RWPE2 (cell line): ENCODE measurements at regions not wholly inside any gene's neighbourhood (a gene's known extent, or its start where the extent isn't known, plus 50 kb on each side); places are given as distances from the start of the nearest gene placed in this dataset.

ENCODE experiments used
- ATAC-seq: fragments of 200-7000 bp; cut with Tn5 transposase; 3 replicates; pipeline ENCODE4 v1.9.1; 2021; ENCODE audit warnings: low read depth
- DNase-seq: peaks from one replicate; pipeline ENCODE4 v3.0.0-alpha.2; 2020; ENCODE audit warnings: low spot score
- H3K27ac ChIP-seq: fragments of 450-650 bp; 2 replicates; pipeline ENCODE4 v1.5.1; 2017; ENCODE audit warnings: mild to moderate bottlenecking; ENCODE audit not compliant: poor library complexity, severe bottlenecking
- H3K27me3 ChIP-seq: fragments of 250-450 bp; sonication (Bioruptor Pico); 2 replicates; pipeline ENCODE4 v1.5.1; 2021; ENCODE audit warnings: mild to moderate bottlenecking, moderate library complexity; ENCODE audit not compliant: insufficient read depth, poor library complexity, severe bottlenecking
- H3K36me3 ChIP-seq: fragments of 250-450 bp; sonication (Bioruptor Pico); 2 replicates; pipeline ENCODE4 v1.5.1; 2020; ENCODE audit warnings: low read depth, mild to moderate bottlenecking, moderate library complexity
- H3K4me1 ChIP-seq: fragments of 250-450 bp; sonication (Bioruptor Pico); 2 replicates; pipeline ENCODE4 v1.5.1; 2021; ENCODE audit warnings: mild to moderate bottlenecking, moderate library complexity; ENCODE audit not compliant: insufficient read depth, poor library complexity, severe bottlenecking
- H3K4me3 ChIP-seq: fragments of 250-450 bp; sonication (Bioruptor Pico); 2 replicates; pipeline ENCODE4 v1.5.1; 2021; ENCODE audit warnings: mild to moderate bottlenecking, moderate library complexity; ENCODE audit not compliant: severe bottlenecking
- H3K9me3 ChIP-seq: fragments of 250-450 bp; sonication (Bioruptor Pico); 2 replicates; pipeline ENCODE4 v1.5.1; 2021; ENCODE audit warnings: mild to moderate bottlenecking, moderate library complexity; ENCODE audit not compliant: severe bottlenecking
- TF ChIP-seq, protein P1 (sequence below): fragments of 450-650 bp; IDR thresholded peaks from one replicate; pipeline ENCODE4 v1.5.1; 2017; ENCODE audit warnings: mild to moderate bottlenecking, moderate library complexity; ENCODE audit not compliant: poor library complexity, severe bottlenecking

DNA sequence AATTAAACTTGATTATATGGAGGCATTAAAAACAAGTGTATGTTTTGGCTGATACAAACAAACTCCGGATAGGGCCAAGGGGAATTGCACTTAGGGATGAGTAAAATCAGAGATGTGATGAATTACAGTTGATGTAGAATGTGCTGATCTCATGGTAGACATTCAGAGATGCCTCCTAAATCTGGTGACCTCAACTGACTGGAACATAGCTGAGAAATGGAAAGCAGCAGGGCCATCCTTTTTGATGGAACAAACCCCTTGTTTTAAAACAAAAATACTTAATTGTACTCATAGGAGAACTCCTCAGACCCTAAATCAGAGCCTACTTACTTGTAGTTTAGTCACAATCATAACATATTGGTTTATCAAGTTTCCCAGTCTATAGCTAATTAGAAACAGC lies 122.8 kb downstream of the C12orf75 start:
- peaks cover 5% of the 10 kb centered on the region for H3K4me1 ChIP-seq
- no peaks in the 10 kb centered on the region for H3K36me3 ChIP-seq
- TF ChIP-seq, protein P1, sequence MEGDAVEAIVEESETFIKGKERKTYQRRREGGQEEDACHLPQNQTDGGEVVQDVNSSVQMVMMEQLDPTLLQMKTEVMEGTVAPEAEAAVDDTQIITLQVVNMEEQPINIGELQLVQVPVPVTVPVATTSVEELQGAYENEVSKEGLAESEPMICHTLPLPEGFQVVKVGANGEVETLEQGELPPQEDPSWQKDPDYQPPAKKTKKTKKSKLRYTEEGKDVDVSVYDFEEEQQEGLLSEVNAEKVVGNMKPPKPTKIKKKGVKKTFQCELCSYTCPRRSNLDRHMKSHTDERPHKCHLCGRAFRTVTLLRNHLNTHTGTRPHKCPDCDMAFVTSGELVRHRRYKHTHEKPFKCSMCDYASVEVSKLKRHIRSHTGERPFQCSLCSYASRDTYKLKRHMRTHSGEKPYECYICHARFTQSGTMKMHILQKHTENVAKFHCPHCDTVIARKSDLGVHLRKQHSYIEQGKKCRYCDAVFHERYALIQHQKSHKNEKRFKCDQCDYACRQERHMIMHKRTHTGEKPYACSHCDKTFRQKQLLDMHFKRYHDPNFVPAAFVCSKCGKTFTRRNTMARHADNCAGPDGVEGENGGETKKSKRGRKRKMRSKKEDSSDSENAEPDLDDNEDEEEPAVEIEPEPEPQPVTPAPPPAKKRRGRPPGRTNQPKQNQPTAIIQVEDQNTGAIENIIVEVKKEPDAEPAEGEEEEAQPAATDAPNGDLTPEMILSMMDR: no peak
- no peak for DNase-seq
- H3K27me3 ChIP-seq: no peaks in the 10 kb centered on the region
- no peaks in the 10 kb centered on the region for H3K9me3 ChIP-seq
- no peak overlapping the region for H3K4me3 ChIP-seq
- no peak for ATAC-seq
- H3K27ac ChIP-seq: no peak overlapping the region

DNA sequence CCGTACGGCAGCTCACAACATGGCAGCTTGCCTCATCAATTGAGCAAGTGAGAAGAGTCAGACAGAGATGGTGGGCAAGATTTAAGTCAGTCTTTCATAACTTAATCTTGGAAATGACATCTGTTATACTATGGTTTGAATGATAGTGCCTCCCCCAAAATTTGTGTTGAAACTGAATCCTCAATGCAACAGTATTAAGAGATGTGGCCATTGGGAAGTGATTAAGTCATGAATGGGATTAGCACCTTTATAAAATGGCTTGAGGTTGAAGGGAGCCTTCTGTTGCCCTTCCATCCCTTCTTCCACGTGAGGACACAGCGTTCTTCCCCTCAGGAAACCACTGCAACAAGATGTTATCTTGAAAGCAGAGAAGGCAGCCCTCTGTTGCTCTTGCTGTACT lies 124.2 kb downstream of the C12orf75 start:
- DNase-seq (no peak), ATAC-seq (no peak)
- Histone ChIP-seq H3K27ac (peak overlapping the region; percentile 16), H3K4me3 (no peak overlapping the region), H3K36me3 (no peaks in the 10 kb centered on the region), H3K9me3 (no peaks in the 10 kb centered on the region), H3K27me3 (no peaks in the 10 kb centered on the region), H3K4me1 (peaks cover 5% of the 10 kb centered on the region)
- TF ChIP-seq, protein P1: no peak

DNA sequence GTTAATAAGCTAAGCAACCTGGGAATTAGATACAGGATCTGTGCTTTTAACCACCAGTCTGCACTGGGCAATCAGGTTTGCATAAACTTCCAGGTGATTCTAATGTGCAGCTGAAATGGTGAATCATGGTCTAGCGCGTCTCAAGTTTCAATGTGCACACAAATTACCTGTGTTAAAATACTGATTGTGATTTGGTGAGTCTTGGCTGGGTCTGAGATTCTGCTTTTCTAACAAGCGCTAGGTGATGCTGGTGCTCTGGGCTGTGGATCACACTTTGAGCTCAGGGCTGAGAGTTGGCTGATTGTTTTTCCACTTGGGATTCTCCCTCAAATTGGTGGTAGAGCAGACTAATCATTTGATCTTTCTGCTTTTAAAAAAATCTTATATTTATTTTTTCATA lies 124.8 kb downstream of the C12orf75 start:
- H3K36me3 ChIP-seq: no peaks in the 10 kb centered on the region
- H3K9me3 ChIP-seq: no peaks in the 10 kb centered on the region
- H3K4me1 ChIP-seq: peaks cover 5% of the 10 kb centered on the region
- H3K27me3 ChIP-seq: no peaks in the 10 kb centered on the region
- peak overlapping the region; percentile 16 for H3K27ac ChIP-seq
- no peak overlapping the region for H3K4me3 ChIP-seq
- TF ChIP-seq, protein P1: peak; percentile 74
- ATAC-seq (peak; percentile 98), DNase-seq (no peak)

DNA sequence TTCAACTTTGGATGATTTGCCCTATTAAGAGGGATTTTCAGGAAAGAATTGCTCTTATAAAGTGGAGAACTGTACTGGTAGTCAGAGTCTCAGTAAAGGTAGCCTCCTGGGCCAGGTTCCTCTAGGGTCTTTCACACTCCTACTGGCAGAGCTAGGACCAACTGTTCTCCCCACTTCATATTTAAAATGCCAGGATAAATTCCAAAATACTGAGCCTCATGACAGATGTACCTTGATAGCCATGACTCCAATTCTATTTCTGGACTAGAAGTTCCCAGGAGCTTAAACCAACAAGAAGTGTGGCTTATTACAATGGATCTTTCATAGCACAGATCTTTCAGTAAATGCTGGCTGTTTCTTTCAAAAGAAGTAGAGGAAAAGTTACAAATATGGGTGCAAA lies 126.5 kb downstream of the C12orf75 start:
- Histone ChIP-seq H3K27me3 (no peaks in the 10 kb centered on the region), H3K4me3 (no peak overlapping the region), H3K27ac (no peak overlapping the region), H3K9me3 (no peaks in the 10 kb centered on the region), H3K36me3 (no peaks in the 10 kb centered on the region), H3K4me1 (peaks cover 5% of the 10 kb centered on the region)
- DNase-seq (no peak), ATAC-seq (no peak)
- TF ChIP-seq, protein P1: no peak

DNA sequence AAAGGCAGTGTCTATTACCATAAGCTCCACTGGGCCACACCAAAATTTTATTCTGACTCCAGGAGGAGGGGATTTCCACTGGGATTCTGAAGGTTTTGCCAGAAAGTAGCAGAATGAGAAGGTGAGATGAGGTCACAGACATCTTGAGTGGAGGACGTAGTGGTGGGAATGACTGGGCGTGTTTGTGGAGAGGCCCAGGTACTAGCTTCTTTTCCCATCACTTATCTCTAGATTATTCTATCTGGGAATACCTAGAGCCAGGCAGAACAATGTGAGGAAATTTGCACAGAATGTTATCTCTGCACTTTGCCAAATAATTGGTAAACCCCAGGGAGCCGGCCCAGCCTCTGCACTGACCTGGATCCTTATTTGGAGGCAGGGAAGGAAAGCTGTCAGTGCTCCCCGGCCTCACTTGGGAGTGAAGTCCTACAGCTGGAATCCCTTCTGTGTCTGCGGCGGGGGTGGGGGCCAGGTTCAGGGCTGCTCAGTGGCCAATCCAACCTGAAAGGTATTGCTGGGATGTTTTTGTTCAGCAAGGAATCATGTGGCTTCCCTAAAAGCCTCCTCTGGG lies 129.4 kb downstream of the C12orf75 start:
- Histone ChIP-seq H3K27ac (no peak overlapping the region), H3K4me1 (peaks cover 3% of the 10 kb centered on the region), H3K9me3 (no peaks in the 10 kb centered on the region), H3K27me3 (no peaks in the 10 kb centered on the region), H3K4me3 (no peak overlapping the region), H3K36me3 (no peaks in the 10 kb centered on the region)
- ATAC-seq: no peak
- TF ChIP-seq, protein P1: no peak
- no peak for DNase-seq
